HCT116 (cell line): ENCODE measurements at regions not wholly inside any gene's neighbourhood (a gene's known extent, or its start where the extent isn't known, plus 50 kb on each side); places are given as distances from the start of the nearest gene placed in this dataset.

ENCODE experiments used
- ATAC-seq: fragments of 200-7000 bp; cut with Tn5 transposase; 2 replicates; pipeline ENCODE4 v1.9.1; 2020; ENCODE audit warnings: mild to moderate bottlenecking, moderate library complexity
- BruUV-seq: library from RNA; stranded (reverse); fragments of 400-500 nt; replicated peaks from 2 replicates; lab custom pipeline; 2021; lab: Mats Ljungman, UMichigan
- CTCF ChIA-PET: fragments of 300-600 bp; sonication (Branson Sonifier 250); formaldehyde crosslinking; loops from one replicate; lab custom pipeline; 2021; ENCODE audit warnings: antibody characterized with exemption; lab: Charles Lee
- POLR2A ChIA-PET: fragments of 300-600, 350-600 bp; sonication (Branson Sonifier 250); formaldehyde crosslinking; loops from one replicate; lab custom pipeline; 2021; ENCODE audit warnings: antibody characterized with exemption; lab: Charles Lee
- RAD21 ChIA-PET, 2 experiments: fragments of 300-600 bp; sonication (Branson Sonifier 250); formaldehyde crosslinking; loops; one replicate each; lab custom pipeline; 2023; ENCODE audit warnings: low total read pairs in 2 of 2; ENCODE audit not compliant: uncharacterized antibody in 2 of 2, unreplicated experiment in 2 of 2, low non-redundant PET in 1 of 2; lab: Charles Lee
- DNase-seq: peaks from one replicate; pipeline ENCODE4 v3.0.0-alpha.2; 2010; ENCODE audit warnings: low read depth, low spot score
- H2AFZ ChIP-seq: fragments of 200-600 bp; shearing (Covaris generic), sonication (generic); 2 replicates; pipeline ENCODE4 v1.6.1; 2017; ENCODE audit warnings: low read depth, mixed run types, mixed read lengths, antibody characterized with exemption, low read length; ENCODE audit not compliant: poor library complexity, severe bottlenecking
- H3K27ac ChIP-seq: 2 replicates; pipeline ENCODE4 v1.5.1; 2012; ENCODE audit warnings: low read depth, low read length
- H3K27me3 ChIP-seq: fragments of 200-600 bp; sonication (generic); 2 replicates; pipeline ENCODE4 v1.6.1; 2016; ENCODE audit warnings: mixed run types, low read length, mixed read lengths; ENCODE audit not compliant: insufficient read depth
- H3K36me3 ChIP-seq, 2 experiments: fragments of 200-500 bp in 1 of 2; fragments of 200-600 bp in 1 of 2; sonication (Bioruptor generic) in 1 of 2; sonication (generic) in 1 of 2; 2 replicates each; pipeline versions ENCODE4 v1.5.1 to v1.6.1; 2014 to 2016; ENCODE audit warnings: low read length in 2 of 2, inconsistent platforms in 1 of 2, mixed read lengths in 1 of 2, mixed run types in 1 of 2; ENCODE audit not compliant: insufficient read depth in 2 of 2, control insufficient read depth in 1 of 2
- H3K4me1 ChIP-seq, 2 experiments: fragments of 200-600 bp in 1 of 2; sonication (generic) in 1 of 2; 2 replicates each; pipeline versions ENCODE4 v1.5.1 to v1.6.1; 2012 to 2017; ENCODE audit warnings: low read length in 2 of 2, inconsistent platforms in 1 of 2, mild to moderate bottlenecking in 1 of 2, mixed read lengths in 1 of 2, mixed run types in 1 of 2, moderate library complexity in 1 of 2; ENCODE audit not compliant: insufficient read depth in 2 of 2, control insufficient read depth in 1 of 2
- H3K4me2 ChIP-seq: fragments of 200-600 bp; sonication (generic); 2 replicates; pipeline ENCODE4 v1.6.1; 2017; ENCODE audit warnings: mixed run types, low read length, mixed read lengths
- H3K4me3 ChIP-seq, 2 experiments: fragments of 200-600 bp in 1 of 2; sonication (generic) in 1 of 2; replicated peaks in 1 of 2; 2 replicates each; pipeline ENCODE4 v1.5.1; 2011 to 2016; ENCODE audit warnings: low read length in 2 of 2, control low read depth in 1 of 2, low read depth in 1 of 2, mild to moderate bottlenecking in 1 of 2, mixed read lengths in 1 of 2, mixed run types in 1 of 2
- H3K79me2 ChIP-seq: fragments of 200-600 bp; sonication (generic); 2 replicates; pipeline ENCODE4 v1.6.1; 2017; ENCODE audit warnings: mild to moderate bottlenecking, mixed run types, low read length, moderate library complexity, mixed read lengths; ENCODE audit not compliant: insufficient read depth
- H3K9ac ChIP-seq: fragments of 200-600 bp; sonication (generic); 2 replicates; pipeline ENCODE4 v1.6.1; 2016; ENCODE audit warnings: low read length, mixed read lengths
- H3K9me2 ChIP-seq: fragments of 200-600 bp; sonication (generic), shearing (Covaris generic); 2 replicates; pipeline ENCODE4 v1.6.1; 2017; ENCODE audit warnings: mixed run types, mild to moderate bottlenecking, moderate library complexity; ENCODE audit not compliant: insufficient read depth
- H3K9me3 ChIP-seq, 2 experiments: fragments of 200-500 bp in 1 of 2; fragments of 200-600 bp in 1 of 2; sonication (Bioruptor generic) in 1 of 2; sonication (generic) in 1 of 2; 2 replicates each; pipeline ENCODE4 v1.6.1; 2014 to 2017; ENCODE audit warnings: low read length in 2 of 2, mixed read lengths in 2 of 2, inconsistent platforms in 1 of 2, low read depth in 1 of 2, mild to moderate bottlenecking in 1 of 2, mixed run types in 1 of 2, moderate library complexity in 1 of 2; ENCODE audit not compliant: control insufficient read depth in 1 of 2, insufficient read depth in 1 of 2
- H4K20me1 ChIP-seq: fragments of 200-600 bp; sonication (generic), shearing (Covaris generic); 2 replicates; pipeline ENCODE4 v1.6.1; 2017; ENCODE audit warnings: mixed run types, mild to moderate bottlenecking, moderate library complexity; ENCODE audit not compliant: insufficient read depth
- CBX3 ChIP-seq: IDR thresholded peaks from 2 replicates; pipeline ENCODE4 v1.6.1; 2012; ENCODE audit warnings: low read depth
- CEBPB ChIP-seq: IDR thresholded peaks from 2 replicates; pipeline ENCODE4 v1.6.1; 2012; ENCODE audit warnings: low read depth
- CTCF ChIP-seq, 3 experiments: fragments of 200-600 bp in 1 of 3; sonication (generic) in 1 of 3; IDR thresholded peaks in 2 of 3; conservative IDR thresholded peaks in 1 of 3; 2 replicates each; pipeline ENCODE4 v1.5.1; 2012 to 2017; ENCODE audit warnings: low read depth in 2 of 3, low read length in 2 of 3, antibody characterized with exemption in 1 of 3, borderline replicate concordance in 1 of 3, control low read depth in 1 of 3, mild to moderate bottlenecking in 1 of 3, mixed read lengths in 1 of 3, mixed run types in 1 of 3, moderate library complexity in 1 of 3; ENCODE audit not compliant: insufficient read depth in 1 of 3
- EGR1 ChIP-seq: IDR thresholded peaks from 2 replicates; pipeline ENCODE4 v1.6.1; 2012; ENCODE audit warnings: low read depth
- ELF1 ChIP-seq: IDR thresholded peaks from 2 replicates; pipeline ENCODE4 v1.6.1; 2012; ENCODE audit warnings: low read depth, borderline replicate concordance
- JUND ChIP-seq: IDR thresholded peaks from 2 replicates; pipeline ENCODE4 v1.6.1; 2012
- MAX ChIP-seq: IDR thresholded peaks from 2 replicates; pipeline ENCODE4 v1.6.1; 2012
- RAD21 ChIP-seq: IDR thresholded peaks from 2 replicates; pipeline ENCODE4 v1.6.1; 2012; ENCODE audit warnings: low read depth, mild to moderate bottlenecking
- SP1 ChIP-seq: IDR thresholded peaks from 2 replicates; pipeline ENCODE4 v1.6.1; 2012; ENCODE audit warnings: low read depth
- TCF7L2 ChIP-seq: IDR thresholded peaks from 2 replicates; pipeline ENCODE4 v1.7.0; 2011; ENCODE audit warnings: borderline replicate concordance, inconsistent platforms; ENCODE audit not compliant: insufficient read depth, insufficient read length; ENCODE audit errors: extremely low read depth
- ZFX ChIP-seq: fragments of 450-650 bp; IDR thresholded peaks from 2 replicates; pipeline ENCODE4 v1.6.1; 2017
- intact Hi-C: fragments of 100-400 bp; cut with micrococcal nuclease; formaldehyde crosslinking; loops from 2 replicates; pipeline ENCODE4 v1.10.0; 2022
- TF ChIP-seq, protein P1 (sequence below): IDR thresholded peaks from 2 replicates; pipeline ENCODE4 v1.6.1; 2011; ENCODE audit warnings: mild to moderate bottlenecking, low read length, moderate library complexity; ENCODE audit not compliant: insufficient replicate concordance; ENCODE audit errors: extremely low read depth

DNA sequence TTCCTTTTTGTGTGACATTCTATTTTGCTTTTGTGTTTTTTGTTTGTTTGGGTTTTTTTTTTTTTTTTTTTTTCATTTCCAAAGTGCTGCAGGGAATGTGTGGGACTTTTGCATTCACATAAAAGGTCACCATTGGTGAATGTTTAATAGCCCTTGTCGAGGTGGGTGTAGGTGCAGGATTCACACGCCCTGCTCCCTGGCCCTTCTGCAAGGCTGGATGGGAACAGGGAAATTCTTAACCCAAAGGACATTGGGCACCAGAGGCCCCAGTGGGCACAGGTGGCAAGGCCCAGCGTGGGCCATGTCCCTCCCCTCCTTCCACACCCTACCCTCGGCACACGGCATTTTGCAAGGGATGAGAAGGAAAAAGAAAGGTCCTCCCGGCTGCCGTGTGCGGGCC lies 50.4 kb upstream of the NOTCH1 start (continued):
- TF ChIP-seq CTCF (IDR thresholded peaks at IDR 0.05 in 2 of 3, conservative IDR thresholded peaks at IDR 0.05 in 1 of 3; ENCODE audit: borderline replicate concordance in 1 of 3, insufficient read depth in 1 of 3, low read depth in 2 of 3, low read length in 2 of 3): no peak
- TF ChIP-seq EGR1: no peak
- no peak for TF ChIP-seq MAX
- TF ChIP-seq SP1: no peak
- TF ChIP-seq ZFX: no peak
- TF ChIP-seq RAD21: no peak
- TF ChIP-seq JUND: no peak

- Histone ChIP-seq H2AFZ (no peak overlapping the region), H3K4me1 (peaks cover 0 to 5% of the 10 kb centered on the region in 2 experiments; a peak in 2 of 4 replicates), H3K9me2 (no peaks in the 10 kb centered on the region), H4K20me1 (no peaks in the 10 kb centered on the region), H3K4me3 (no peak overlapping the region), H3K27me3 (no peaks in the 10 kb centered on the region), H3K79me2 (no peaks in the 10 kb centered on the region), H3K27ac (no peak overlapping the region), H3K9ac (no peak overlapping the region), H3K9me3 (no peaks in the 10 kb centered on the region), H3K4me2 (no peak overlapping the region), H3K36me3 (no peaks in the 10 kb centered on the region)
- POLR2A ChIA-PET: no interaction called here
- DNase-seq (no peak), ATAC-seq (no peak)
- TF ChIP-seq, protein P1, sequence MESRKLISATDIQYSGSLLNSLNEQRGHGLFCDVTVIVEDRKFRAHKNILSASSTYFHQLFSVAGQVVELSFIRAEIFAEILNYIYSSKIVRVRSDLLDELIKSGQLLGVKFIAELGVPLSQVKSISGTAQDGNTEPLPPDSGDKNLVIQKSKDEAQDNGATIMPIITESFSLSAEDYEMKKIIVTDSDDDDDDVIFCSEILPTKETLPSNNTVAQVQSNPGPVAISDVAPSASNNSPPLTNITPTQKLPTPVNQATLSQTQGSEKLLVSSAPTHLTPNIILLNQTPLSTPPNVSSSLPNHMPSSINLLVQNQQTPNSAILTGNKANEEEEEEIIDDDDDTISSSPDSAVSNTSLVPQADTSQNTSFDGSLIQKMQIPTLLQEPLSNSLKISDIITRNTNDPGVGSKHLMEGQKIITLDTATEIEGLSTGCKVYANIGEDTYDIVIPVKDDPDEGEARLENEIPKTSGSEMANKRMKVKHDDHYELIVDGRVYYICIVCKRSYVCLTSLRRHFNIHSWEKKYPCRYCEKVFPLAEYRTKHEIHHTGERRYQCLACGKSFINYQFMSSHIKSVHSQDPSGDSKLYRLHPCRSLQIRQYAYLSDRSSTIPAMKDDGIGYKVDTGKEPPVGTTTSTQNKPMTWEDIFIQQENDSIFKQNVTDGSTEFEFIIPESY: no peak
- TF ChIP-seq ELF1 (no peak), SP1 (no peak), CEBPB (no peak), TCF7L2 (no peak), CBX3 (no peak), JUND (no peak), CTCF (IDR thresholded peaks at IDR 0.05 in 2 of 3, conservative IDR thresholded peaks at IDR 0.05 in 1 of 3; ENCODE audit: borderline replicate concordance in 1 of 3, insufficient read depth in 1 of 3, low read depth in 2 of 3, low read length in 2 of 3) (no peak)
- RAD21 ChIA-PET: no interaction called here
- CTCF ChIA-PET: no interaction called here
- no TSS peak for BruUV-seq
- intact Hi-C loops: no loop called here
These were observed 49.7 kb upstream of the NOTCH1 start for GRCh38 chr9:136595245-136596153.
